ENCODE measurements at regions not wholly inside any gene's neighbourhood (a gene's known extent, or its start where the extent isn't known, plus 50 kb on each side); places are given as distances from the start of the nearest gene placed in this dataset.
"Not testable (repeated sequence)": the region's sequence is repeated elsewhere in the genome, so short reads cannot be mapped to it uniquely, and the experiment has no call there.

DNA sequence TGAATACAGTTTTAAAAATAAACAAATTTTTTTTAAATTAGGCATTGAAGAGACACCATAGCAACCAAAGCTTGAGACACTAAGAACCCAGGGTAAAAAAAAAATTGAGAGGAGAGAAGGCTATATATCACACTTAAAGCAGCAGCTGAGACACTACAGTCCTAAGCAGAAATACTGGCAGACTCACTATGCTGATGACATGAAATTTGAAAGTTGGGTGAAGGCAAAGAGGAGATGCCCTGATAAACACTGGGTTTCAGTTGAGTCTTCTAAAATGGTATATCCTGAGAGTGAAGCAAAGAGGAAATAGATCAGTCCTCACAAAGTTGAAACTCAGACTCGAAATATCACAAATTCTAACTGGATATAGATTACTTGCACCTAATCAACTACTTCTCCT is 419.9 kb upstream of the CDH9 start:
- Histone ChIP-seq H3K9me3 (no peaks in the 10 kb centered on the region), H3K36me3 (no peaks in the 10 kb centered on the region), H3K4me1 (ENCODE audit: control insufficient read depth in 1 of 2, low read depth in 2 of 2) (no peaks in the 10 kb centered on the region), H3K4me3 (no peak overlapping the region), H3K27me3 (replicated peaks; ENCODE audit: insufficient read depth) (no peaks in the 10 kb centered on the region), H3K27ac (no peak overlapping the region)
- ATAC-seq (ENCODE audit: insufficient number of reproducible peaks, low FRiP score, low read depth): no peak
- no peak for DNase-seq (ENCODE audit: low spot score)
- TF ChIP-seq CTCF (IDR thresholded peaks at IDR 0.05): no peak

GRCh38 chr5:27451377-27451776 is 413.0 kb upstream of the CDH9 start:
- no peak for ATAC-seq (ENCODE audit: insufficient number of reproducible peaks, low FRiP score, low read depth)
- no peak for TF ChIP-seq CTCF (IDR thresholded peaks at IDR 0.05)

DNA sequence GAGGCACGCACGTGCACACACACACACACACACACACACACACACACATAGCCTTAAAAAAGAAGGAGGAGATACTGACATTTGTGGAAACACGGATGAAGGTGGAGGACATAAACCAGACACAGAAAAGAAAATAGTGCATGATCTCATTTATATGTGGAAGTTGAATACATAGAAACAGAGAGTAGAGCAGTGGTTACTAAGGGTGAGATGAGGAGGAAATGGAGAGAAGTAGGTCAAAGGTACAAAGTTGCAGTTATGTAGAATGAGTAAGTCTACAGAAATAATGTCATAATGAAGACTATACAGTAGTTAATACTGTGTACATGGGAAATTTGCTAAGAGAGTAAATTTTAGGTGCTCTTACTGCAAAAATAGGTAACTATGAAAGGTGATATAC is 412.2 kb upstream of the CDH9 start:
- Histone ChIP-seq H3K4me1 (ENCODE audit: control insufficient read depth in 1 of 2, low read depth in 2 of 2) (no peaks in the 10 kb centered on the region), H3K36me3 (no peaks in the 10 kb centered on the region), H3K27me3 (replicated peaks; ENCODE audit: insufficient read depth) (no peaks in the 10 kb centered on the region), H3K27ac (no peak overlapping the region), H3K4me3 (no peak overlapping the region), H3K9me3 (no peaks in the 10 kb centered on the region)
- DNase-seq (ENCODE audit: low spot score) (no peak), ATAC-seq (ENCODE audit: insufficient number of reproducible peaks, low FRiP score, low read depth) (no peak)
- no peak for TF ChIP-seq CTCF (IDR thresholded peaks at IDR 0.05)

More at GRCh38 chr5:27451377-27451776, 413.0 kb upstream of the CDH9 start:
- Histone ChIP-seq H3K9me3 (no peaks in the 10 kb centered on the region), H3K27me3 (replicated peaks; ENCODE audit: insufficient read depth) (no peaks in the 10 kb centered on the region), H3K4me3 (no peak overlapping the region), H3K36me3 (no peaks in the 10 kb centered on the region), H3K4me1 (ENCODE audit: control insufficient read depth in 1 of 2, low read depth in 2 of 2) (no peaks in the 10 kb centered on the region), H3K27ac (no peak overlapping the region)
- no peak for DNase-seq (ENCODE audit: low spot score)

DNA sequence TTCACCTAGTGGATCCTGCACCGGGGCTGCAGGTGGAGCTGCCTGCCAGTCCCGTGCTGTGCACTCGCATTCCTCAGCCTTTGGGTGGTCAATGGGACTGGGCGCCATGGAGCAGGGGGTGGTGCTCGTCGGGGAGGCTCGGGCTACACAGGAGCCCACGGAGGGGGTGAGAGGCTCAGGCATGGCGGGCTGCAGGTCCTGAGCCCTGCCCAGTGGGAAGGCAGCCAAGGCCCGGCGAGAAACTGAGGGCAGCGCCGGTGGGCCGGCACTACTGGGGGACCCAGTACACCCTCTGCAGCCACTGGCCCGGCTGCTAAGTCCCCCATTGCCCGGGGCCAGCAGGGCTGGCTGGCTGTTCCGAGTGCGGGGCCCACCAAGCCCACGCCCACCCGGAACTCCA is 401.0 kb upstream of the CDH9 start:
- not testable (repeated sequence) for DNase-seq (ENCODE audit: low spot score); H3K27me3 ChIP-seq (replicated peaks; ENCODE audit: insufficient read depth); H3K4me3 ChIP-seq; H3K27ac ChIP-seq; H3K9me3 ChIP-seq; H3K4me1 ChIP-seq (ENCODE audit: control insufficient read depth in 1 of 2, low read depth in 2 of 2); H3K36me3 ChIP-seq; ATAC-seq (ENCODE audit: insufficient number of reproducible peaks, low FRiP score, low read depth)

- DNase-seq (ENCODE audit: low spot score) (no peak), ATAC-seq (ENCODE audit: insufficient number of reproducible peaks, low FRiP score, low read depth) (no peak)
- no peak for TF ChIP-seq CTCF (IDR thresholded peaks at IDR 0.05)
- Histone ChIP-seq H3K27me3 (replicated peaks; ENCODE audit: insufficient read depth) (no peaks in the 10 kb centered on the region), H3K4me3 (no peak overlapping the region), H3K9me3 (no peaks in the 10 kb centered on the region), H3K36me3 (no peaks in the 10 kb centered on the region), H3K27ac (no peak overlapping the region), H3K4me1 (ENCODE audit: control insufficient read depth in 1 of 2, low read depth in 2 of 2) (no peaks in the 10 kb centered on the region)
Measured at GRCh38 chr5:27437594-27438200, 399.3 kb upstream of the CDH9 start.

GRCh38 chr5:27434335-27434734 is 395.9 kb upstream of the CDH9 start:
- no peak for ATAC-seq (ENCODE audit: insufficient number of reproducible peaks, low FRiP score, low read depth)
- Histone ChIP-seq H3K27me3 (replicated peaks; ENCODE audit: insufficient read depth) (no peaks in the 10 kb centered on the region), H3K36me3 (no peaks in the 10 kb centered on the region), H3K27ac (no peak overlapping the region), H3K4me1 (ENCODE audit: control insufficient read depth in 1 of 2, low read depth in 2 of 2) (no peaks in the 10 kb centered on the region), H3K9me3 (no peaks in the 10 kb centered on the region), H3K4me3 (no peak overlapping the region)
- no peak for DNase-seq (ENCODE audit: low spot score)
- TF ChIP-seq CTCF (IDR thresholded peaks at IDR 0.05): no peak
